ENCODE measurements at regions not wholly inside any gene's neighbourhood (a gene's known extent, or its start where the extent isn't known, plus 50 kb on each side); places are given as distances from the start of the nearest gene placed in this dataset.

- Mint-ChIP-seq H3K27me3 (peaks cover 0 to 7% of the 10 kb centered on the region in 2 donors), H3K4me3 (no peak overlapping the region), H3K27ac (no peak overlapping the region), H3K9me3 (no peaks in the 10 kb centered on the region), H3K36me3 (no peaks in the 10 kb centered on the region), H3K4me1 (ENCODE audit: low read depth in 2 of 2) (no peaks in the 10 kb centered on the region)
- no peak for ATAC-seq
- DNase-seq (ENCODE audit: low spot score): no peak
These were observed 300.9 kb upstream of the CPEB2 start for GRCh38 chr4:14701389-14701788.

GRCh38 chr4:14701896-14702295, 300.4 kb upstream of the CPEB2 start:
- DNase-seq (ENCODE audit: low spot score): no peak
- no peaks in the 10 kb centered on the region for H3K4me1 Mint-ChIP-seq (ENCODE audit: low read depth in 2 of 2)
- H3K4me3 Mint-ChIP-seq: no peak overlapping the region
- no peak overlapping the region for H3K27ac Mint-ChIP-seq
- H3K27me3 Mint-ChIP-seq: peaks cover 0 to 7% of the 10 kb centered on the region in 2 donors
- H3K9me3 Mint-ChIP-seq: no peaks in the 10 kb centered on the region
- ATAC-seq: no peak
- no peaks in the 10 kb centered on the region for H3K36me3 Mint-ChIP-seq

GRCh38 chr4:14708574-14708973, 293.7 kb upstream of the CPEB2 start:
- ATAC-seq (no peak), DNase-seq (ENCODE audit: low spot score) (no peak)
- Mint-ChIP-seq H3K27ac (no peak overlapping the region), H3K36me3 (no peaks in the 10 kb centered on the region), H3K4me3 (no peak overlapping the region), H3K4me1 (ENCODE audit: low read depth in 2 of 2) (no peaks in the 10 kb centered on the region), H3K9me3 (no peaks in the 10 kb centered on the region), H3K27me3 (peaks cover 0 to 7% of the 10 kb centered on the region in 2 donors)

DNA sequence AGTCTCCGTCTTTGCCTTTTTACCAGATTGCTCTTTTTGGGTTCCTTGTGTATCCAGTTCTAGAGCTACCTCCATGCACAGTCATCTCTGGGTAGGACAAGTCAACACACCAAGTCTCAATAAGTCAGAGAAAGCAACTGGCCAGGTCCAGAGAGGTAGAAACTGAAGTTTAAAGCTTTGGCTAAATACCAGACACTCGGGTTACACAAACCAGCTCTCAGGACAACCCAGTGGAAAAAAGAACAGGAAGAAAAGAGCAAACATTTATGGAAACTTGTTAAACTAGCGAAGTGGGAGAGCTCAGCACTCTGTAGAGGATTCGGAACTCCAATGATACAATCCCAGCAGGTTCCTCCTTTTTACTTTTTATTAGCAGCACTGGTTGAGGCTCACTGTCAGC, 291.0 kb upstream of the CPEB2 start:
- peaks cover 0 to 4% of the 10 kb centered on the region in 2 donors for H3K27me3 Mint-ChIP-seq
- DNase-seq (ENCODE audit: low spot score) (no peak), ATAC-seq (no peak)
- no peak overlapping the region for H3K27ac Mint-ChIP-seq
- H3K9me3 Mint-ChIP-seq: no peaks in the 10 kb centered on the region
- H3K4me3 Mint-ChIP-seq: no peak overlapping the region
- no peaks in the 10 kb centered on the region for H3K36me3 Mint-ChIP-seq
- no peaks in the 10 kb centered on the region for H3K4me1 Mint-ChIP-seq (ENCODE audit: low read depth in 2 of 2)

DNA sequence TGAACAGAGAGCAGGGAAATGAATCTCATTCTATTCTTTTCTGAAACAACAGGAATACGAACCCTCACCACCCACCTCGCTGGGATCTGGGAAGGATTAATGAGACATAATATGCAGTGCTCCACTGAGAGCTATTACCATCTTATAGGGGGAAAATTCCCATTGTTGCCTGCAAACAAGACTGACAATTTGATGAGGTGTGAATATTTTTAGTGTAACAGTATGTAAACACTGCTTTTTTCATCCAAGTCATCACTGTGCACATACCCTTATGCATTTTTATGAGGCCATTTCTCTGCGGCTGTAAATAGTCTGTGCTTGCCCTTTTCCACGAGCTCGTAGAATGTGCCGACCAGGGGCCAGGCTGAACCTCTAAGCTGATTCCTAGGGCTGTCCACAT, 285.6 kb upstream of the CPEB2 start:
- DNase-seq (ENCODE audit: low spot score) (no peak), ATAC-seq (no peak)
- Mint-ChIP-seq H3K4me1 (ENCODE audit: low read depth in 2 of 2) (peaks cover 0 to 4% of the 10 kb centered on the region in 2 donors), H3K4me3 (no peak overlapping the region), H3K27me3 (peaks cover 0 to 4% of the 10 kb centered on the region in 2 donors), H3K27ac (no peak overlapping the region), H3K36me3 (peaks cover 12% of the 10 kb centered on the region), H3K9me3 (peaks cover 13% of the 10 kb centered on the region)

GRCh38 chr4:14719053-14719452, 283.2 kb upstream of the CPEB2 start:
- H3K27ac Mint-ChIP-seq: no peak overlapping the region
- peaks cover 0 to 4% of the 10 kb centered on the region in 2 donors for H3K4me1 Mint-ChIP-seq (ENCODE audit: low read depth in 2 of 2)
- H3K27me3 Mint-ChIP-seq: peaks cover 0 to 4% of the 10 kb centered on the region in 2 donors
- DNase-seq (ENCODE audit: low spot score) (no peak), ATAC-seq (no peak)
- no peak overlapping the region for H3K4me3 Mint-ChIP-seq
- peaks cover 13% of the 10 kb centered on the region for H3K36me3 Mint-ChIP-seq
- H3K9me3 Mint-ChIP-seq: peaks cover 14% of the 10 kb centered on the region

GRCh38 chr4:14726441-14726840, 275.8 kb upstream of the CPEB2 start:
- no peaks in the 10 kb centered on the region for H3K4me1 Mint-ChIP-seq (ENCODE audit: low read depth in 2 of 2)
- peaks cover 3% of the 10 kb centered on the region for H3K36me3 Mint-ChIP-seq
- H3K27ac Mint-ChIP-seq: no peak overlapping the region
- peaks cover 3% of the 10 kb centered on the region for H3K9me3 Mint-ChIP-seq
- ATAC-seq (no peak), DNase-seq (ENCODE audit: low spot score) (no peak)
- no peaks in the 10 kb centered on the region for H3K27me3 Mint-ChIP-seq
- H3K4me3 Mint-ChIP-seq: no peak overlapping the region

- Mint-ChIP-seq H3K27ac (no peak overlapping the region), H3K4me1 (ENCODE audit: low read depth in 2 of 2) (no peaks in the 10 kb centered on the region), H3K9me3 (no peaks in the 10 kb centered on the region), H3K27me3 (no peaks in the 10 kb centered on the region), H3K36me3 (no peaks in the 10 kb centered on the region), H3K4me3 (no peak overlapping the region)
- DNase-seq (ENCODE audit: low spot score) (no peak), ATAC-seq (no peak)
These were observed 275.4 kb upstream of the CPEB2 start for GRCh38 chr4:14726877-14727361.

- no peaks in the 10 kb centered on the region for H3K27me3 Mint-ChIP-seq
- H3K4me3 Mint-ChIP-seq: no peak overlapping the region
- no peak for ATAC-seq
- no peaks in the 10 kb centered on the region for H3K36me3 Mint-ChIP-seq
- H3K9me3 Mint-ChIP-seq: no peaks in the 10 kb centered on the region
- H3K4me1 Mint-ChIP-seq (ENCODE audit: low read depth in 2 of 2): no peaks in the 10 kb centered on the region
- no peak for DNase-seq (ENCODE audit: low spot score)
- no peak overlapping the region for H3K27ac Mint-ChIP-seq
These were observed 272.8 kb upstream of the CPEB2 start for GRCh38 chr4:14729282-14730000.

DNA sequence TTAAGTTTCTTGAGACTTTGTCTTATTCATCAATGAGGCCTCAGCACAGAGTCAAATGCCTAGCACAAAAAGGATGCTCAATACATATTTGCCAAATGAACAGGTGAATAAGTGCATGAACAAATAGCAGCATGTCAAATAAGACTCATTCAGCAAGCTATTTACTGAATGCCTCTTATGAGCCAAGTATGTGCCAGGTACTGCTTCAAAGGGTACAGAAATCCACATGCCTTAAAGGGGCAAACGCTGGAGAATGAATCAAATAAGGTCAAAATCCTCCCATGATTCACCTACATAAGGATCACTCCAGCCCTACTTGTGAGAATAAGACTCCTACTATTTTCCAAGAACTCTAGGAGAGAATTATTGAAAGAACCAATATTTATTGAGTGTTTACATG, 260.2 kb upstream of the CPEB2 start:
- H3K27me3 Mint-ChIP-seq: peaks cover 2 to 15% of the 10 kb centered on the region in 2 donors
- no peaks in the 10 kb centered on the region for H3K4me1 Mint-ChIP-seq (ENCODE audit: low read depth in 2 of 2)
- H3K36me3 Mint-ChIP-seq: no peaks in the 10 kb centered on the region
- H3K9me3 Mint-ChIP-seq: no peaks in the 10 kb centered on the region
- no peak overlapping the region for H3K4me3 Mint-ChIP-seq
- DNase-seq (ENCODE audit: low spot score) (no peak), ATAC-seq (no peak)
- H3K27ac Mint-ChIP-seq: no peak overlapping the region

DNA sequence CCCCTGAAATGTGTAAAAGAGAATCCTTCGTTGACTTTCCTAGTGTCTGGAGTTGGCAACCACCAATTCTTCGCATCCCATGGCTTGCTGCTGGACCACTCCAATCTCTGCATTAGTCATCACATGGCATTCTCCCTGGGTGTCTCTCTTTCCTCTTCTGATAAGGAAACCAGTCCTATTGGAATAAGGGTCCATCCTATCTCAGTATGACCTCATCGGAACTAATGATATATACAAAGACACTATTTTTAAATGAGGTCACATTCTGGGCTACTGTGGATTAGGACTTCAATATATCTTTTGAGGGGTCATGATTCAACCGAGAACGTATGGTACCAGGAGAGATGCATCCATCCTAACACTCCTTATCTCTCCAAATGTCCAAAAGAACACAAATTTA, 259.1 kb upstream of the CPEB2 start:
- no peak for ATAC-seq

GRCh38 chr4:14743601-14744000, 258.7 kb upstream of the CPEB2 start:
- Mint-ChIP-seq H3K36me3 (no peaks in the 10 kb centered on the region), H3K27ac (no peak overlapping the region), H3K4me3 (no peak overlapping the region), H3K9me3 (no peaks in the 10 kb centered on the region), H3K27me3 (peaks cover 0 to 9% of the 10 kb centered on the region in 2 donors), H3K4me1 (ENCODE audit: low read depth in 2 of 2) (no peaks in the 10 kb centered on the region)
- ATAC-seq (no peak), DNase-seq (ENCODE audit: low spot score) (no peak)

More for the DNA sequence above, 259.1 kb upstream of the CPEB2 start:
- no peak overlapping the region for H3K27ac Mint-ChIP-seq
- H3K4me1 Mint-ChIP-seq (ENCODE audit: low read depth in 2 of 2): no peaks in the 10 kb centered on the region
- H3K27me3 Mint-ChIP-seq: peaks cover 2 to 14% of the 10 kb centered on the region in 2 donors
- no peak for DNase-seq (ENCODE audit: low spot score)
- H3K4me3 Mint-ChIP-seq: no peak overlapping the region
- H3K9me3 Mint-ChIP-seq: no peaks in the 10 kb centered on the region
- no peaks in the 10 kb centered on the region for H3K36me3 Mint-ChIP-seq

DNA sequence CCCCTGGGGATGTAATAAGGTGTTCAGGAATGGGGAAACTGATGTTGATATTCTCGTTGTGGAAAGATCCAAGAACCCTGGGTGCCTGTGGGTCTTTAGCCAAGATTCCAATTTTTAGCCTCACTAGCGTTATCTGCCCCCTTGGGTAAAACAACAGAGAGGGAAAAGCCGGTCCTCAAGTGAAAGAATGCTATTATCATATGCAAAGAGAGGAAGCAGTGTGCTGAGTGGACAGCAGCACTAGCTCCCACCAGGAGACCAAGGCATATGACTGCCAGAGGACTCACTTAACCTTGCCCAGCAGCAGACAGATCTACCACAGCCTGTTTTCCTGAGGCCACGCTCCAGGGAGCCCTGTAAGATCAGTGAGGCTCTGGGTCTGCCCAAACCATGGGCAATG, 257.9 kb upstream of the CPEB2 start:
- Mint-ChIP-seq H3K36me3 (no peaks in the 10 kb centered on the region), H3K9me3 (no peaks in the 10 kb centered on the region), H3K27me3 (peaks cover 0 to 8% of the 10 kb centered on the region in 2 donors), H3K27ac (no peak overlapping the region), H3K4me1 (ENCODE audit: low read depth in 2 of 2) (no peaks in the 10 kb centered on the region), H3K4me3 (no peak overlapping the region)
- no peak for DNase-seq (ENCODE audit: low spot score)
- ATAC-seq: no peak

- Mint-ChIP-seq H3K27ac (no peak overlapping the region), H3K36me3 (peaks cover 8% of the 10 kb centered on the region), H3K9me3 (peaks cover 10% of the 10 kb centered on the region), H3K4me3 (no peak overlapping the region), H3K27me3 (no peaks in the 10 kb centered on the region), H3K4me1 (ENCODE audit: low read depth in 2 of 2) (no peaks in the 10 kb centered on the region)
- no peak for ATAC-seq
- no peak for DNase-seq (ENCODE audit: low spot score)
These were observed 252.4 kb upstream of the CPEB2 start for GRCh38 chr4:14749910-14750309.
